OCI-LY3 (cell line): ENCODE measurements at regions not wholly inside any gene's neighbourhood (a gene's known extent, or its start where the extent isn't known, plus 50 kb on each side); places are given as distances from the start of the nearest gene placed in this dataset.

Experiments used
- CTCF ChIP-seq: fragments of 200-600, 300-600 bp; sonication (generic); IDR thresholded peaks from 2 replicates; pipeline ENCODE4 v1.5.1; 2014; ENCODE audit warnings: antibody characterized with exemption, low read length, low read depth
- EZH2phosphoT487 ChIP-seq: fragments of 200-600 bp; shearing (Covaris generic); IDR thresholded peaks from 2 replicates; pipeline ENCODE4 v1.6.1; 2018; ENCODE audit warnings: antibody characterized with exemption, mixed run types, low read depth

GRCh38 chrY:13844411-13844810 lies 140.7 kb downstream of the TMSB4Y start:
- TF ChIP-seq CTCF, result no peak
- TF ChIP-seq EZH2phosphoT487, result no peak
